ENCODE measurements at regions not wholly inside any gene's neighbourhood (a gene's known extent, or its start where the extent isn't known, plus 50 kb on each side); places are given as distances from the start of the nearest gene placed in this dataset.
"Not testable (repeated sequence)": the region's sequence is repeated elsewhere in the genome, so short reads cannot be mapped to it uniquely, and the experiment has no call there.

- Mint-ChIP-seq H3K27me3 (no peaks in the 10 kb centered on the region), H3K4me3 (no peak overlapping the region), H3K4me1 (no peaks in the 10 kb centered on the region), H3K9me3 (no peaks in the 10 kb centered on the region), H3K36me3 (no peaks in the 10 kb centered on the region), H3K27ac (no peak overlapping the region)
- no peak for DNase-seq
These were observed 416.1 kb downstream of the MDFIC start for GRCh38 chr7:115338016-115338415.

- H3K27me3 Mint-ChIP-seq, result no peaks in the 10 kb centered on the region
- no peak overlapping the region for H3K4me3 Mint-ChIP-seq
- no peak for DNase-seq
- no peaks in the 10 kb centered on the region for H3K9me3 Mint-ChIP-seq
- H3K4me1 Mint-ChIP-seq, result no peaks in the 10 kb centered on the region
- H3K36me3 Mint-ChIP-seq, result no peaks in the 10 kb centered on the region
- no peak overlapping the region for H3K27ac Mint-ChIP-seq
These were observed 410.8 kb downstream of the MDFIC start for GRCh38 chr7:115332691-115333090.

DNA sequence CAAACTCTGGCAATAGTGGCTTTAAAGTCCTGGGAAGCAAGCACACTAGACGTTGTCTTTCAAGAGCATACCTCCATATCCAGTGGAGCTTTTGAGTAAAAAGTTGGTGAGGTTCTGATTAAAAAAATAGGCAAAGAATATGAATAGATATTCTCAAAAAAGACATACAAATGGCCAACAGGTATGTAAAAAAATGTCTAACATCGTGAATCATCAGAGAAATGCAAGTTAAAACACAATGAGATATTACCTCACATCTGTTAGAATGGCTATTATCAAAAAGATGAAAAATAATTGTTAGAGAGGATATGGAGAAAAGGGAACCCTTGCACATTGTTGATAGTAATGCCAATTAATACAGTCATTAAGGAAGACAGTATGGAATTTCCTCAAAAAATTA, 407.1 kb downstream of the MDFIC start:
- H3K27me3 Mint-ChIP-seq, result no peaks in the 10 kb centered on the region
- no peaks in the 10 kb centered on the region for H3K36me3 Mint-ChIP-seq
- H3K27ac Mint-ChIP-seq, result no peak overlapping the region

GRCh38 chr7:115328018-115328417, 406.1 kb downstream of the MDFIC start:
- Mint-ChIP-seq H3K9me3 (no peaks in the 10 kb centered on the region), H3K4me1 (no peaks in the 10 kb centered on the region), H3K27ac (no peak overlapping the region), H3K36me3 (no peaks in the 10 kb centered on the region), H3K27me3 (no peaks in the 10 kb centered on the region), H3K4me3 (no peak overlapping the region)
- no peak for DNase-seq

More for the DNA sequence above, 407.1 kb downstream of the MDFIC start:
- DNase-seq, result no peak
- Mint-ChIP-seq H3K4me1 (no peaks in the 10 kb centered on the region), H3K9me3 (no peaks in the 10 kb centered on the region), H3K4me3 (no peak overlapping the region)

DNA sequence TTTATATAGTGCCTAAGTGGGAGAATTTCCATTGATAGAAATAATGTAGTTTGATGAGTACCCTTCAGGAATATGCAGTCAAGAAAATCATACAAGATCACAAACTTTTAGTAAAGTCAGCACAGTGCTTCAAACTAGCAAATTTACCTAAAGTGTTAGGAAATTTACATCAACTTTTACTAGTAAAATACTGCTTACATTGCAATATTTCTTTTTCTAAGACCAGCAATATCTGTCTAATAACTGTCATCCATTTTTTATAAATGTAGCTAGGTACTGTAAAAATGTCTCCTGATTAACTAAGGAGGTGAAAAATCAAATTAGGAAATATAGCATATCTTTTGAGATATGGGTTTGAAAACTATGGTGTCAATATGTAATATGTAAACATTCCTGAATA, 405.4 kb downstream of the MDFIC start:
- Mint-ChIP-seq H3K27ac (no peak overlapping the region), H3K36me3 (no peaks in the 10 kb centered on the region), H3K9me3 (no peaks in the 10 kb centered on the region), H3K4me3 (no peak overlapping the region), H3K27me3 (no peaks in the 10 kb centered on the region), H3K4me1 (no peaks in the 10 kb centered on the region)
- no peak for DNase-seq

DNA sequence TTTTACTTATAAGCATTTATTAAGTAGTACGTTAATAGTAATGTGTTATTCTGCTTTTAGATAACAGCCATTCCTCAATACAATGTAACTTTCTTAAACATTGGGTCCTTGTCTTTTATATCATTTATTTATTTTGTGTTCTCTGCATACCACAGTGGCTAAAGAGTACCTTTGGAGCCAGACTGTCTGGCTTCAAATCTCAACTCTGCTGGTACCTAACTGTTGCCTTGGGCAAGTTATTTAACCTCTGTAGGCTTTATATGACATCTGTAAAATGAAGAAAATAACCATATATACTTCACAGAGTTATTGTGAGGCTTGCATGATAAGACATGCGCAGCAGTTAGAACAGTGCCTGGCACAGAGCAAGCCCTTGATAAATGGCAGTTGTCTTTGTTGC, 397.6 kb downstream of the MDFIC start:
- Mint-ChIP-seq H3K36me3 (no peaks in the 10 kb centered on the region), H3K4me3 (no peak overlapping the region), H3K9me3 (no peaks in the 10 kb centered on the region), H3K4me1 (no peaks in the 10 kb centered on the region), H3K27me3 (peaks cover 4% of the 10 kb centered on the region), H3K27ac (no peak overlapping the region)
- DNase-seq, result no peak

- not testable (repeated sequence) for H3K4me1 Mint-ChIP-seq, H3K36me3 Mint-ChIP-seq, H3K27me3 Mint-ChIP-seq, DNase-seq, H3K4me3 Mint-ChIP-seq, H3K9me3 Mint-ChIP-seq, H3K27ac Mint-ChIP-seq
These were observed 388.4 kb downstream of the MDFIC start for GRCh38 chr7:115310316-115310715.

GRCh38 chr7:115306586-115306985, 384.7 kb downstream of the MDFIC start:
- Mint-ChIP-seq H3K9me3 (peaks cover 1% of the 10 kb centered on the region), H3K27me3 (no peaks in the 10 kb centered on the region), H3K27ac (no peak overlapping the region)

DNA sequence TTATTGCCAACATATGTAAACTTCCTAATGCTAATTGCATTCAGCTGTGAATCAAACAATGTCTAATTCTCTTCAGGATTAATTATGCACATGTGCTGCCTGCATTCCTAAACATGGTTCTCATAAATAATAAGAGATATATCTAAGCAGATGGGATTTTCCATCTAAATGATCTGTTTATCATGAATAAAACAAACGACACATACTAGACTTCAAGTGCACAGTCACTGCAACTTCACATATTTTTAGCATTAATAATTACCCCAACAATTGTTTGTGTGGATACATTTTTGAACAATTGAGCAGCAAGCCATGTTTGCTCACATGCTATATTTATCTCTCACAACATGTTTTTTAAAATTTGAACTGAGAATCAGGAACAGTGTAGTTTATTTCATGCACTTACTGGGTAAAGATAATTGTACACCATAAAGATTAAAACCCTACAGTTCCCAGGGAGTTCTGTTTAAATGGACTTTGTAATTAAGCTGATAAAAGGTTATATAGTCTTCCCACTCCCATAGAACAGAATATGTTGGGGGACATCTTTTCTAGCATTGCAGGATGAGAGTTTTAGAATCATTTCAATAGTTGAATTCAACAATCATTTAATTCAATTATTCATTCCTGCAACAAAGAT, 378.5 kb downstream of the MDFIC start:
- no peaks in the 10 kb centered on the region for H3K36me3 Mint-ChIP-seq
- no peak overlapping the region for H3K27ac Mint-ChIP-seq
- no peak overlapping the region for H3K4me3 Mint-ChIP-seq
- H3K9me3 Mint-ChIP-seq, result no peaks in the 10 kb centered on the region
- no peaks in the 10 kb centered on the region for H3K4me1 Mint-ChIP-seq
- no peak for DNase-seq
- no peaks in the 10 kb centered on the region for H3K27me3 Mint-ChIP-seq

More at GRCh38 chr7:115306586-115306985, 384.7 kb downstream of the MDFIC start:
- Mint-ChIP-seq H3K36me3 (no peaks in the 10 kb centered on the region), H3K4me1 (no peaks in the 10 kb centered on the region), H3K4me3 (no peak overlapping the region)
- no peak for DNase-seq

DNA sequence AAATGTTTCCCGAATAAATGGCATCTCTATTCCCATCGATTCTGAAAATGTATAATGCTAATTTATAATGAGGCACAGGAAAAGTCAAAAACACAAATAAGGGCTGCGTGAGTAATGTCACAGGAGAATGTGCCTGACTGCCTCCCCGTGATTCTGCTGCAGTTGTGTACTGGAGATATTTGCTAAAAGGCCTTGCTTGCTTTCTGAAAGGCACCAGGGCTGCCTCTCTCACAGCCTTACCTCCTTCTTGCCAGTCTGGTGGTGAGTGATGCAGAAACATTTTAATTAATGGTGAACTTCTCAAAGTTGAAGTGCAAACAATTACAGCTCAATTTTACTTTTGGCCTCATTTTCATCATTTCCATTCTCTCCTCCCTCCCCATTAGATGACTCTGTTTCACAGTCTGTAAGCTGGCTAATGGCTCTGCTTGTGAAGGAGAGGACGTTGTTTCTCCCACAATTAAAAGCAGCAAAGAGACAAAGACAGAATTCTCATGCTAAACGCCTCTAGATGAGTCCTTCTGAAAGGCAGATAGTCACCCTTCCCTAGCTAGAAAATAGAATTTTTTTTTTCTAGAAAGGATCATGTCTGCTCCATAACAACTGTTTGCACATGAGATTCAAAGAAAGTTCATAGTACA, 377.6 kb downstream of the MDFIC start:
- Mint-ChIP-seq H3K27ac (no peak overlapping the region), H3K4me3 (no peak overlapping the region), H3K27me3 (no peaks in the 10 kb centered on the region), H3K9me3 (no peaks in the 10 kb centered on the region), H3K36me3 (no peaks in the 10 kb centered on the region), H3K4me1 (no peaks in the 10 kb centered on the region)
- DNase-seq, result no peak

- Mint-ChIP-seq H3K4me1 (no peaks in the 10 kb centered on the region), H3K4me3 (no peak overlapping the region)
These were observed 375.8 kb downstream of the MDFIC start for GRCh38 chr7:115297656-115298055.

DNA sequence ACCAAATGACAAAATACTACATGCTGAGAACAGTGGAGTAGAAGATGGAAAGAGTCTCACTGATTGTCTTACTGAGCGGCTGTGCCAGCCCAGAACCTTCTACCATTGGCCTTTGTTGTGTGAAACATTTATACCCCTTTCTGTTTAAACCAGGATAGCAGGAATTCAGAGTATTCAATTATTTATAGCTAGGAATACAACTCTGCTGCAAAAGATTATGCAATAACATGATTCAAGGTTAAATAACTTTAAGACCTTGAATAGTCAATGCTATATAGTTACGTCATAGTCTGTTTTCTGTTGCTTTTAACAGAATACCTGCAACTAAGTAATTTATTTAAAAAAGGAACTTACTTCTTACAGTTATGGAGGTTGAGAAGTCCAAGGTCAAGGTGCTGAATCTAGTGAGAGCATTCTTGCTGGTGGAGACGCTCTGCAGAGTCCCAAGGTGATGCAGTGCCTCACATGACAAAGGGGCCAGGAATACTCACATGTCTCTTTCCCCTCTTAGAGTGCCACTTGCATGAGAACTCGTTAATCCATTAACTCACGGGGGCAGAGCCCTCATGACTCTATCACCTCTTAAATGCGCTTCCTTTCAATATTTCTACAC, 371.8 kb downstream of the MDFIC start:
- no peaks in the 10 kb centered on the region for H3K9me3 Mint-ChIP-seq
- H3K4me3 Mint-ChIP-seq, result no peak overlapping the region

More at GRCh38 chr7:115297656-115298055, 375.8 kb downstream of the MDFIC start:
- H3K9me3 Mint-ChIP-seq, result no peaks in the 10 kb centered on the region
- H3K36me3 Mint-ChIP-seq, result no peaks in the 10 kb centered on the region
- DNase-seq, result no peak
- H3K27me3 Mint-ChIP-seq, result no peaks in the 10 kb centered on the region
- no peak overlapping the region for H3K27ac Mint-ChIP-seq

GRCh38 chr7:115292381-115292780, 370.5 kb downstream of the MDFIC start:
- Mint-ChIP-seq H3K27ac (no peak overlapping the region), H3K27me3 (peaks cover 3% of the 10 kb centered on the region), H3K4me3 (no peak overlapping the region), H3K36me3 (no peaks in the 10 kb centered on the region), H3K4me1 (no peaks in the 10 kb centered on the region), H3K9me3 (no peaks in the 10 kb centered on the region)
- DNase-seq, result no peak

More for the DNA sequence above, 371.8 kb downstream of the MDFIC start:
- Mint-ChIP-seq H3K27me3 (peaks cover 3% of the 10 kb centered on the region), H3K36me3 (no peaks in the 10 kb centered on the region), H3K27ac (no peak overlapping the region), H3K4me1 (no peaks in the 10 kb centered on the region)
- DNase-seq, result no peak

DNA sequence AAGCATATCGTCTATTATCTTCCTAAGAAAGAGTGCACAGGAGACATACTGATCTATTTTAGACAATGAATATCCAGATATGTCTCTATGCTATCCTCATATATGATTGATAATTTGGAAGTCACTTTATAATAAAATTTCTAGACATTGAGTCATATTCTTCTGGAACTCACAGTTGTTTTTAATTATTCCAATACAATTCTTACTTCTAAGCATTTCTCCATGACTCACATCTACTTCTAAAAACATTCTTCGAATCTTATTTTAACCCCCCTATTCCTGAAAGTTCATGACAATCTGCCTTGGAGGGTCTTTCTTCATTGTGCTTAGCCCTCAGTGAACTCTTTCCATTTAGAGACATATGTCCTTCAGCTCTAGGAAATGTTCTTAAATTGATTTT, 368.1 kb downstream of the MDFIC start:
- Mint-ChIP-seq H3K9me3 (no peaks in the 10 kb centered on the region), H3K27ac (no peak overlapping the region), H3K27me3 (peaks cover 3% of the 10 kb centered on the region), H3K36me3 (no peaks in the 10 kb centered on the region), H3K4me1 (no peaks in the 10 kb centered on the region), H3K4me3 (no peak overlapping the region)
- no peak for DNase-seq

DNA sequence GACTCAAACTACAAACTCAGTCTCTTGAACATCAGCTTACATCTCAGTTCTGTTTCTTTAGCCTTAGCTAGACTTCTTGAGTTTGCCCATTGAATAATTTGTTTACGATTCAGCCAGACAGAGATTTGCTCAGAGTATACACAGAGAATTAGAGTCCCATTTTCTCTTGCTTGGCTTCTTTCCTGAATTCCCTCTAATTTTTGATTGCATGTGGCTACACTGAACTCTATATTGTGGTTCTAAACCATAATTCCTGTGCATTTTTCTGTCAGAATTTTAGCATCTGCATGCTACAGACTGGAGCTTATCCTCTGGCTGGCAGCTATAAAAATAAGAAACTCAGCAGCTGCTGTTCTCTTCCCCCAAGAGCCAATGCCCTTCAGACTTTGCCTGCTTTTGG, 354.9 kb downstream of the MDFIC start:
- Mint-ChIP-seq H3K27ac (no peak overlapping the region), H3K4me3 (no peak overlapping the region), H3K36me3 (no peaks in the 10 kb centered on the region), H3K27me3 (peaks cover 7% of the 10 kb centered on the region), H3K9me3 (peaks cover 2% of the 10 kb centered on the region), H3K4me1 (no peaks in the 10 kb centered on the region)
- no peak for DNase-seq

GRCh38 chr7:115273855-115274254, 352.0 kb downstream of the MDFIC start:
- H3K27ac Mint-ChIP-seq, H3K4me1 Mint-ChIP-seq, DNase-seq, H3K36me3 Mint-ChIP-seq, H3K9me3 Mint-ChIP-seq, H3K4me3 Mint-ChIP-seq: not testable (repeated sequence)
- peaks cover 10% of the 10 kb centered on the region for H3K27me3 Mint-ChIP-seq

All from activated naive CD8-positive, alpha-beta T cell treated with anti-CD3 and anti-CD28 coated beads for 36 hours (primary cell).